ENCODE measurements at regions not wholly inside any gene's neighbourhood (a gene's known extent, or its start where the extent isn't known, plus 50 kb on each side); places are given as distances from the start of the nearest gene placed in this dataset.

DNA sequence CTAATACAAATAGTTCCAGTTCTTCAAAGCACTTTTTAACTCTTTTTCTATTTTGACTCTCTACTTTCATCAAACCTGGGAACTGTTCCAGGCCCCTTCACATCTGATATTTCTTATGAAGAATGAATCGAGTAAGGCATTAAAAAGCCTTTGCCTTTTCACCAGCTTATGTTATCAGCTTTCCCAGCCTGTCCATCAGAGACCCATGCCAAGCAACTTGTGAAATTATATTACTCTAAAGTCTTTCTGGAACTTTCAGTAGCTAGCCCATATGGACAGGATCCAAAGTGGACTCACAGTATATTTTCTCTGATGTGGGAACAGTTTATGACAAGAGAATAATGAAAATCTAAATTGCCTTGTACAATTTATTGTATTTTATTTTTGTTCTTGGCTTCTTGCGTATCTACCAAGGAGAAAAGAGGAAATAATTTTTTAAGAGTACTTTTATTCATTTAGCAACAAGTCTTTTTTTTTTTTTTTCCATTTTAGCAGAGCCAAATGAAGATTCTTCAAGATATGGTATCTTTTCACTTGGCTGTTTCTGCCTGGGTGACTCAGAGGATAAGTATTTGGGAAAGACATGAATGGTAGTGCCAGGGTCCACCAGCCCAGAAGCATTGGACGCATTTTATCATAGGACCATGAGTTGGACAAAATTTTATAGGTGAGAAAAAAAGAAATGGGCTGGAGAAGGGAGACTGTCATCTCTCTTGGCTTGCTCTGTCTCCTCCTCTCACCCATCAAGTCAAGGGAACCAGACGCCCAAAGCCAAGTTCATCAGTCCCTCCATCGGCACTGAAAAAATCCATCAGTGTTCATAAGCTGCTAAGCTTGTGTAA lies 195.8 kb upstream of the NEBL start:
- DNase-seq (ENCODE audit: low read depth) = peak; percentile 4

DNA sequence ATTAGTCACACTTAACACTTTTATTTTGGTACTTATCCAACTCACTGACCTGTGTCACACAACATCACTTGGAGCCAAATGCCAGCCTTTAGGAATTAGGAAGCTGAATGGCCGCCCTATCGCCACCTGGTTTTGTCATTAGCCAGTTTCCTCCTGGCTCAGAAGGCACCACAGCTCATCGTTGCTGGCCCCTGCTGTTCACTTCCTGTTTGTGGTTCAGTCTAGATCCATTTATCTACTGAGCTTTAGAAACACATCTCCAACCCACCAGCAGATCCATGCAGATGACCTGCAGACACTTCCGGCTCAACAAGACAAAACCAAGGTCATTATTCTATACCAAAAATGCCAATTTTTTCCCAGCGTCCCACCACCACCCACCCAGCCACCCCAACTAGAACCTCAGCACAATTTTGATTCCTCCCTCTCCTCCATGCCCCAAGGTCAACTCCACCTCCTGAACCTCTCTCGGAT lies 193.5 kb upstream of the NEBL start:
- no peak for DNase-seq (ENCODE audit: low read depth)

DNA sequence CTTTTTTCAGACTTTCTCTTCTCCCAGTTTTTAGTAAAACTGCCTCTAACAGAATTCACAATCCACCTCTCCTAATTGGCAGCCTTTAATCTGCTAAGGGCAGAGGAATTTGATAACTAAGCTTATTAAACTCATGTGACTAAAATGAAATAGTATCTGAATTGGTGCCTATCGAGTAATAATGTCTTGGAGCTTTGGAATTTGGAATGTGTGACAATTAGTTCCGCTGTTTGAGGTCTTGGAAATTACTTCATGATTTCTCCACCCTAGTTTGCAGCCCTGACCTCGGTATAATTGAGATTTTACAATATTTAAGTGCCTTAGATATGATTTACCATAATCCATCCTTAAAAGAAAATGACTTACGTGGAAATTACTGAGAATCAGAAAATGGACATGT lies 190.4 kb upstream of the NEBL start:
- no peak for DNase-seq (ENCODE audit: low read depth)

DNA sequence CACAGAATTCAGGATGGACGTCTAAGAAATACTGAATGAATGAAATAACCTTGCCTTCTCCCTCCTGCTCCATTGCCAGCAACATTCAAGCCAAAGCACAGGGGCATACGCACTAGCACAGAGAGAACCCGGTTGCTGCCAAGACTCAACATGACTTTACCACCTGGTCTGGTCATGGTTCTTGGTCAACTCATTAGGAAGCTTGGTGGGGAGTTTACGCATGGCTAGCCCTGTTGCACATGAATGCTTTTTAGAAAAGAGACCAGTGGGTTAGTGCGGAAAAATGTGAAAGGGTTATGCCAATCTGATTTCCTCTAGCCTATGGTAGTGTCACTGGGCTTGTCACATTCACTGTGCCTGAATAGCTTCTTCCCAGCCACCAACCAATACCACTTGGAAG lies 187.6 kb upstream of the NEBL start:
- peak; percentile 39 for DNase-seq (ENCODE audit: low read depth)

DNA sequence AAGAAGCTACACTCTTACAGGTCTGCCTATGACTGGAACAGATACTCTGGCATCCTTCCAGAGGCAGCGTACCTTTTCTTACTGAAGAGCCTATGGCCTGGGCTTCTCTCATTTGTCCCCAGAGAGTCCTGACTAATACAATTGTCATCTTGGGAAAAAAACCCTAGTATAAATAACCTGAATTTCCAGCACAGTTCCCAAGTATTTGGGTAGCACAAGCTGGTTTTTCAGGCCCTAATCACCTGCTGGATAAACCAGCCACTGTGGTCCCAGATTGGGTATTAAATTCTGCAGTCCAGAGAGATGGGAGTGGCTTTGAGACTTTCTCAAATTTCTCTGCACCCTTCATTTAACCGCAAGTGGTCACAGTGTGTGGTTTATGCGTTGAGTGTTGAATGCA lies 186.8 kb upstream of the NEBL start:
- DNase-seq (ENCODE audit: low read depth) = peak; percentile 50

DNA sequence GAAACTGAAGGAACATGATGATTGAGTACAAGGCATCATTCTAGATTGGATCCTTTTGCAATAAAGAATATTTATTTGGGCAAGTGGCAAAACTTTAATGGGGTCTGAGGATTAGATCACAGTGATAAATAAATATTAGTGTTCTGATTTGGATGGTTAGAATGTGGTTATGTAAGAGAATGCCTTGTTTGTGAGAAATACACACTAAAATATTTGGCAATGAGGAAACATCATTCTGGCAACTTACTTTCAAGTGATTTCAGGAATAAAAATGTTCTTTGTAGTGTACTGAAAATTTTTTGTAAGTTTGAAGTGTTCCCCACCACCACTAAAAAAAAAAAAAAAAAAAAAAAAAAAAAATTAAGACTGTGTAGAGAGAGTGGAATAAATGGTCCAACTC lies 185.1 kb upstream of the NEBL start:
- DNase-seq (ENCODE audit: low read depth) = no peak

DNA sequence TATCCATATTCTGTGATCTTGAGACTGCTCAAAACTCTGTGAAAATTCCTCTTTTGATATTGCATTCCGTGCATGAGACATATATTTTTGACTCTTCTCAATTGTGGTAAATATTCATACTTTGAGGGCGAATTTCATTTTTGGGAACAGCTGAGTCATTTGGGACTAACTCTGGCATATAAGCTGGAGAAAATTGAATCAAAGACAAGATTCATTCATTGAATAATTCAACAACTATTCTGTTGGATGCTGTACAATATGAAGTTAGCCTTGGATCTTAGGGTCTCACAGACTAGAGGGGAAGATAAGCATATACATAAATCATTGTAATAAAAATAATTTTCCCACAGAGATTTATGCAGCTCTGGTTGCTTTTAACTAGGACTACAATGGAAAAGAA lies 183.2 kb upstream of the NEBL start:
- DNase-seq (ENCODE audit: low read depth) = no peak

DNA sequence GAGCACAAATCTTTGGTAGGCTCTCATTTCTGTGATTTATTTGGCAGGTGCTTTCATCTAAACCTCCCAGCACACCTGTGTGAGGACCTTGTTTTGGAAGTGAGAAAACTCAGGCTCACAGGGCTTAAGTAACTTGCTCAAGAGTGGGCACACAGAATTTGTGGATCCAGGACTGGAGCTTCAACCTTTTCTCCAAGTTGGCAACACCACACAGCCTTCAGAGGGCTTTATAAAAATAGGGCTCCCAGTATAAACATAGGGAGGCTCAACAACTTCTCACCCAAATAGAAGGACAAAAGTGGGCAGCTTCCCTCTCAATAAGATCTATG lies 182.2 kb upstream of the NEBL start:
- DNase-seq (ENCODE audit: low read depth) = no peak

DNA sequence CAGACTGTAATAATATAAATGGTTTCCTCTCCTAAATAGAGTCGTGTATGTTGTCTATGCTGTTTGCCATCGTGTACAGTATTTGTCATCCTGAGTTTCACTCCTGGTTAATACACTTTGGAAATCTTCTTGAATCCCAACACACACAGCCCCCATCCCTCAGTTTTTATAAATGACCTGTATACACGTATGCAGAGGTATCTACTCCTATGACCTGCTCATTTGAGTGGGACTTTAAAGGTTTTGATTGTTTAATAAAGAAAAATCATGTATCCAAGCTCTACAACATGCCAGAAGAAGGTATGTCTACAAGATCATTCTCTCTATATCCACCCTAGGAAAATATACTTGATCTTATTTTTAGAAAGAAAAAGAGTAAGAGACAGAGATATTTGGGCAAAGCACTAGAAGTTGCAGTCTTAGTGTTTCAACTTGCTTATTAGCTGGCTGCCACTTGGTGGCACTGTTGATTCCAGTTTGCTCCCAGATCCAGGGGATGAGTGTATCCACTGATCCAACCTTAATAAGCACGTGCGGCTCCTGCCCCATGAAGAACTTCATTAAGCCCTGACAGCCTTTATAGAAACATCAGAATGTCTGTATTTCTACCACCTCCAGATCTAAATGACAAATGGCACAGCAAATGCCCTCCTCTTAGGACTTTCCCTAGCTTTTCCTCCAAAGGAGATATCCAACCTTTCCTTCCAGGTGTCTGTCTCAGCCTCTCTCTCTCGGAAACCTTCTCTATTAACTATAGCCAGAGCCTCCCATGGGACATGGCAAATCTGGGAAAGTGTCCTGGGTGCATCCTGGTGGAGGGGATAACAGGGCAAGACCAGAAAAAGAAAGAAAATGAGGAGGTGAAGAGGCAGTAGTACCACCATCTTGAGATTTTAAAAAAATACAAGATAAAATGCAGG lies 181.6 kb upstream of the NEBL start:
- peak; percentile 54 for DNase-seq (ENCODE audit: low read depth)

DNA sequence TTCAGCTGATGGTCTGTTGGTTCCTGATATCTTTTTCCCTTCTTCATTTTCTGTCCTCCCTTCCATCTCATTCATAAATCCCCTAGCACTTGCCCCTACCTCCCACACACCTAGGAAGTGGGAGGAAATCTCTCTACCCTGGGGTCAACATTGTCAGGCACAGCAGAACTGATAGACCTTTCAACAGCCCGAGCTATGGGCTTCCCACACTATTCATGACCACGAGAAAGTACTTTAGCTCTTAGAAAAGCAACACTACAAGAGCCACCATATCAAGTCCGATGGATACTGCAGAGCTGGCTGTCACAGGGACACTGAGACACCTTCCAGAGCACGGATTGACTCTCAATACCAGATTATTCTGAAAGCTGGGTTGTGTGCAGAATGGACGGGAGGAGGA lies 180.6 kb upstream of the NEBL start:
- DNase-seq (ENCODE audit: low read depth) = no peak

DNA sequence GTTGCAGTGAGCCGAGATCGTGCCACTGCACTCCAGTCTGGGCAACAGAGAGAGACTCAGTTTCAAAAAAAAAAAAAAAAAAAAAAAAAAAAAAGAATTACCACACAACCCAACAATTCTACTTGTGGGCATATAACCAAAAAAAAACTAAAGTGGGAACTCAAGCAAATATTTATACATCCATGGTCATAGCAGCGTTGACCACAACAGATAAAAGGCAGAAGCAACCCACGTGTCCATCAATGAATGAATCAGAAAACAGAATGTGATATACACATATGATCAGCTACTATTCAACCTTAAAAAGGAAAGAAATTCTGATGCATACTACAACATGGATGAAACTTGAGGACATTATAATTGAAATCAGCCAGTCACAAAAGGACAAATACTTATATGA lies 179.3 kb upstream of the NEBL start:
- no peak for DNase-seq (ENCODE audit: low read depth)

DNA sequence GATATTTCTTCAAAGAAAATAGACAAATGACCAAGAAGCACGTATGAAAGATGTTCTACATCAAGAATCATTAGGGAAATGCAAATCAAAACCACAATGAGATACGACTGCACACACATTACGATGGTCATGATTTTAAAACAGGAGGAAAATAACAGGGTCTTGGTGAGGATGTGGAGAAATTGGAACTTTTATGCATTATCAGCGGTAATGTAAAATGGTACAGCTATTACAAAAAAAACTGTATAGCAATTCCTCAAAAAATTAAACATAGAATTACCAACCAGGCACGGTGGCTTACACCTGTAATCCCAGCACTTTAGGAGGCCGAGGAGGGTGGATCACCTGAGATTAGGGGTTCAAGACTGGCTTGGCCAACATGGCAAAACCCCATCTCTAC lies 178.8 kb upstream of the NEBL start:
- no peak for DNase-seq (ENCODE audit: low read depth)

DNA sequence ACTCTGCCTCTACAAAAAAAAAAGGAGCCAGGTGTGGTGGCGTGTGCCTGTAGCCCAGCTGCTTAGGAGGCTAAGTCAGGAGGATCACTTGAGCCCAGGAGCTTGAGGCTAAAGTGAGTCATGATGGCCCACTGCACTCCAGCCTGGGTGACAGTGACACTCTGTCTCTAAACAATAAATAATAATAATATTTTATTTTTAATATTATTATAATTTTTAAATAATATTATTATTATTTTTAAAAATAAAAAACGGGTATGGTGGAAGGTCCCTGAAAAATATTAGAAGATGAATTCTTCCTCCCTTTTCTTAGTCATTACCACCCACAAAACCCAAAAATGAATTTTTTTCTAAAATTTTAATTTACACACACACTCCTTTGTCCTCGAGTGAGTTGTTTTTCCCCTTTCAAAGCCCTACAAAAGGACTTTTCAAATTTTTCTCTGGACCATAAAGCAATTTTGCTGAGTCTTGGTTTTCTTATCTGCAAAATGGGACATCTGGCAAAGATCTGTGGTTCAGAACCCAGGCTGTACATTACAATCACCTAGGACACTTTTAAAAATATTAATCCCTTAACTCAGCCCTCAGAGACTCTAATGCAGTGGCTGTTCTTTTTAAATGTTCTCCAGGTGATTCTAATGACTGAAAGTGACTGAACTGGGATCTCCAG lies 174.0 kb upstream of the NEBL start:
- DNase-seq (ENCODE audit: low read depth) = no peak

DNA sequence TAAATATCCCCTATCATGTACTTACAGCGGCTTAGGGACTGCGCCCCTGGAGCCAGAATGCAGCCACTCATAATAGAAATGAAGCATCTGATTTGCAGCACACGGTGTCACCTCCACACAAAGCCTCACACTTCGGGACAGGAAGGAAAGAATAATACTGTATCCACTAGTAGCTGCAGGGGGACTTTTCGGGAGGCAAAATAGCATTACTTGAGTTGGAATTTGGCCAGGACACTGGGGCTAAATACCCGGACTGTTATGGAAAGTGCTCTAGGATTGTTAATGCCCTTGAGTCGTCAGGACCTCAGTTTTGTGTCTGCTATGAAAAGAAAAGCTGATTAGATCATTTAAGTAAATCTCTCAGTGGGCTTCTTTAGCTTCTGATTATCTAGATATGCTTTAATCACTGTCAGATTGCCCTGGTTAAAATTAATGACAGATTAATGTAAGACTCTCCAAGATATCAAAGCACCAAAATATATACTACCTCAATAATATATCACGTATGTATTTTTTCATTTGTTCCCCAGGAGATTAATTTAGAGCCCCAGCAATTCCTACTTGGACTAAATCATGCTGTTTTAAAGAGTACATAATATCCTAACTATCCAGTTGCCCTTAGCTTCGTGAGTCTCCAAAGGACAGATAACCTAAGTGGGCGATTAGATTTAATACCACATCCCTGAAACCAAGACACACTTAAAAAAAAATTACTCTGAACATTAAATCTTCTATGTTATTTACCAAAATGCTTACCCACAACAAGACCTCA lies 173.0 kb upstream of the NEBL start:
- no peak for DNase-seq (ENCODE audit: low read depth)

DNA sequence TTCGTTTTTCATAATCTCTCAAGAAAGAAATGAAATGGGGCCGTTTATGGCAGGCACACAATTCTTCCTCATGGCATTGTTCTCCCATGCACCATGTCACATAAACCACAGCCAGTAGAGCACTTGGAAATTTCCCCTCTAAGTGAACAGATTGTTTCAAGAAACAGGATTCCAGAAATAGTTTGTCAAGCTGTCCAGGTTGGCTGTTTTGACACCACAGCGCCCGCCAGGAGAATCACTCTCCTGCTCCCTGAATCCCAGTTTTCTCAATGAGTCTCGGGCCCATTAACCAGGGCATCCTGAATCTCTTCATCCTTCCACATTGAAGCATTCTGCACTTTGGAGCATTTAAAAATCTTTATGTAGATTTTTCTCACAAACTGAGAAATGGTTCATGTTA lies 172.2 kb upstream of the NEBL start:
- DNase-seq (ENCODE audit: low read depth) = no peak

DNA sequence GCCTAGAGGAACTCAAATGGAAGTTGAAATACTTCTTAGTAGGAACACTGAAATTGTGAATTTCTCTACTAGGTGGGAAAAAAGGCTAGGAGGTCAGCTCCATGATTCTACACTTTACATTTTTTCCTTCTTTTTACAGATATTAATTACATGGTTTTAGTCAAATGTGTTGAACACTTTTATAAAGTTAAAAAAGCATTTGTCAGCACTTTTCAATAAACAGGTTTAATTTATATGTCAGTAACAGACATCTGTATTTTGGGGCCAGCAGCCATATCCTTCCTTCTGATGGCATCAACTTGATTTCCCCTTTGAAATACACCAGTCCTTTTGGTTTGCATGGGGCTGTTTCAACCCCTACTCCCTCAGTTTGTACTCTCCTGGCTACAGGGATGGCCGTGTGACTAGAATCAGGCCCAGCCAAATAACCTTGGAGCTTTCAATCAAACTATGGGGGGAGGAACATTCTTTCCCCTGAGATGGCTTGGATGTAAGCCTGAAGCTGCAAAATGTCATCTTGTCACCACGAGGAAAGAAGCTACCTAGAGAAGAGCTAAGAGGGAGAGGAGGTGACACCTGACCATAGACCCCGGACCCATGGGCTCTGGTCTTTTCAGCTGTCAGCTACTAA lies 171.0 kb upstream of the NEBL start:
- no peak for DNase-seq (ENCODE audit: low read depth)

DNA sequence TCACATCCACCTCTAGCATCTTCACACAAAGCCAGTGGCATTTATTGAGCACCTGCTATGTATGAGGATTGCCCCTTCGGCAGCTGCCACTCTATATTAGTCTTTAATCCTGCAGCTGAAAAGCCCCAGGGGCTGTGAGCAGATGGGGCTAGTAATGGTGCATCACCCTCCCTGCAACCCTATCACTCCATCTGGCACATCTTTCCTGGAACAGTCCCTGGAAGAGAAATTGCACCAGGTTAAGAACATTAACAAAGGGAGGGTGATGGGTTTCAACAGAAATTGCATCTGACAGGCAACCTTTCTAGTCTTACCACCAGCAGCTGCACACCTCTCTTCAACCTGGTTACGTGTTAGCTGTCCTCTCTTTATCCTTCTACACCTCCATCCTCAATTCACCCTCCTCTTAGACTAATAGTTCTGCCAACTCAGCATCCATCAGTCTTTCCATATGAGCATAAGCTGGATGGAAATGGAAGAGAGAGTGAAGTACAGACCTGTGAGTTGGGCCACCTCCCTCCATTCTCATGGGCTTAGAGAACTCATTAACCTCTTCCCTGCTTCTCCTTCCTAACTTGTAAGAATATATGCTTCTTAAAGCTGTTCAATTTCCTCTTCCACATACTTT lies 168.6 kb upstream of the NEBL start:
- no peak for DNase-seq (ENCODE audit: low read depth)

DNA sequence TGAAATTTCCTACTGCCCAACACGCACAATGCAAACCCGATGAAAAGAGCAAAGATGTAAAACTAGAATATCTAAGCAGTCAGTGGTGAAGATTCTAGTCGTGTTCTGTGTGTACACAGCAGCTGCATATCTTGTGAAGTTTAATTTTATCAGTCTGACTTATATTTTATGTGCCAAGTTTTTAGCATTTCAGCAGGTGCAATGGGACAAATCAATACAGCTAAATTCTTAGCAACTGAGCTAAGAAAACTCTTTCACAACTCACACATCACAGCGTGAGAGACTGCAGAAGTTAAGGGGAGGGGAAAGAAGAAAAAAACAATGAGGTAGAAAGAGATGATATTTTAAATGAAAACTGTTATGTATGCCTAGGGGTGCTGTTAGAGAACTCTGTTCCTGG lies 164.9 kb upstream of the NEBL start:
- no peak for DNase-seq (ENCODE audit: low read depth)

DNA sequence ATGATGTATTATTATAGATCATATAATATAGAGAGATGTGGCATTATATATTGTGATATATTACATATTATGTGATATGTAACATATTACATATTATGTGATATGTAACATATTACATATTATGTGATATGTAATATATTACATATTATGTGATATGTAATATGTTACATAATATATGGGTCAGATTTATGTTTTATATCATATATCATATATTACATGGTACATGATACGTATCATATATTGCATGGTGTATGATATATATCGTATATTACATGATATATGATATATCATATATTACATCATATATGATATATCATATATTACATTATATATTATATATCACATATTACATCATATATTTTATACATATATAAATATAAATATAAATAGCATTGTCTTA lies 164.1 kb upstream of the NEBL start:
- no peak for DNase-seq (ENCODE audit: low read depth)

DNA sequence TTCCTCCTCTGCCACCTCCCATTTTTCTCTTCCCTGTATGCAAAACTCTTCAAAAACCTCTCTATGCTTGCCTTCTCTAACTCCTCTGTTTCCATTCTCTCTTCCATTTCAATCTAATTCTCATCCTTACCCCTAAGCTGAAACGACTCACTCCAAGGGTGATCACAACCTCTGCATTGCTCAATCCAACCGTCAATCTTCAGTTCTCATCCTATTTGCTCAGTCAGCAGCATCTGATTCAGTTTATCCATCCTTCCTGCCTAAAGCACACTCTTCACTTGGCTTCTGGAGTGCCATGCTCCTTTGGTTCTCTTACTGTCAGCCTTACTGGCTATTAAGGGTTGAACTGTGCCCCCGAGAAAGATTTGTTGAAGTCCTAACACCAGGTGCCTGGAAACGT lies 163.5 kb upstream of the NEBL start:
- no peak for DNase-seq (ENCODE audit: low read depth)

DNA sequence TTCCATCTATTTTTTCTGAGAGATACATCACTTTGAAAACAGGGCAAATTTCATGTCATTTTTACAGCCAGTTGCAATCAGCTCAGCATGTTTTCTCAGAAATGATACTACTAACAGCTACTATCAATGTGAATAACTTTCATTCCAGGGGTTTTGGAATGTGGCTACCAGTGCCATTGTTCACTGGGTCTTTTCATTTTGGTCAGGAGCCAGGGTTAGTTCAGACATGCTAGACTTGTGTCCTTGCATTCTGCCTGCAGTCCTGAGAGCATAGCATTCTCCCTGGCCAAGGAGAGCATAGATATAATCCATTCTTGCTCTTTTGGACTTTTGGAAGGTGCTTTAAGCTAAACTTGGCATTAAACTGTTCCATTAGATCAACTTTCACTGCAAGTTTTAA lies 160.9 kb upstream of the NEBL start:
- no peak for DNase-seq (ENCODE audit: low read depth)

All from renal cortical epithelial cell (primary cell).